Body of pancreas (tissue), 4 donors: ENCODE measurements at regions not wholly inside any gene's neighbourhood (a gene's known extent, or its start where the extent isn't known, plus 50 kb on each side); places are given as distances from the start of the nearest gene placed in this dataset.

Experiments
- POLR2A ChIP-seq, 3 donors: fragments of 450-650 bp; IDR thresholded peaks; one replicate each; pipeline ENCODE4 v1.6.1; 2016; ENCODE audit warnings: antibody characterized with exemption in 3 of 3, mild to moderate bottlenecking in 2 of 3
- TF ChIP-seq, protein P1 (sequence below), 7 experiments: fragments of 450-650 bp in 4 of 7; fragments of 200-600 bp in 3 of 7; sonication (generic) in 3 of 7; IDR thresholded peaks; one replicate each; pipeline ENCODE4 v1.5.1; 2016 to 2019; ENCODE audit warnings: antibody characterized with exemption in 7 of 7

DNA sequence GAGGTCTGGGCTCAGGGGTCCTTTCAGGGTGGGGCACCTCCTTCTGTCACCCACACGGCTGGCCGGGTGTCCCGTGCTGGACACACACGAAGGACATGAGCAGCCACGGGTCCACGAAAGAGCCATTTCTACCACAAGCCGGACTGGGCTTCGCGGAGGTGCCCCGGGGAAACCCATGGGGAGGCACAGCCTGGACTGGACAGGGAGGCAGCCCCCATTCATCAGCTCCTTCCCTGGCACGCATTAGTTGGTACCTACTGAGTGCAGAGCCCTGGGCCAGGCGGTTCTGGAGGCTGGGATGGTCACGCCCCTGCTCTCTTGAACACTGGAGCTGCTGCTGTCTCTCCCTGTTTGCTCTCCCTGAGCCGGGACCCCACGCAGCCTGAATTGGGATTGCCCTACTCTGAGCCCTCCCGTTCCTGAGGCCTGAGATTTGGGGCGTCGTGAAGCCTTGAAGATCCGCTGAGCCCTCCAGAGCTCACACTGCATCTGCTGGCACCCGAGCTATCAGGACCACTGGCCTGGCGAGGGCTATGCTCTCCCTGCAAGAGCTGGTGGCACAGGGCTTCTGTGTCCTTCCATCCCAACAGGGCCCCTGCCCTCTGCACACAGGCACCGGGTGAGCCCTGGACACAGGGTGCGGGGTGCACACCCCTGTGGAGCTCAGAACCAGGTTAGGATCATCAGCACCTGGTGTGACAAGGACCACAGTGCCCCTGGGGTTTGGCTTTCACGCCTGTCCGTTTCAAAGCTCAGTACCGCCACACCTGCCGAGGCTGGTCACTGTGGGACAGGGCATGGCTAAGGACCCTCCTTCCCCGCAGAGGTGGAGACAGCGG is 84.6 kb downstream of the MYEOV start:
- TF ChIP-seq, protein P1, sequence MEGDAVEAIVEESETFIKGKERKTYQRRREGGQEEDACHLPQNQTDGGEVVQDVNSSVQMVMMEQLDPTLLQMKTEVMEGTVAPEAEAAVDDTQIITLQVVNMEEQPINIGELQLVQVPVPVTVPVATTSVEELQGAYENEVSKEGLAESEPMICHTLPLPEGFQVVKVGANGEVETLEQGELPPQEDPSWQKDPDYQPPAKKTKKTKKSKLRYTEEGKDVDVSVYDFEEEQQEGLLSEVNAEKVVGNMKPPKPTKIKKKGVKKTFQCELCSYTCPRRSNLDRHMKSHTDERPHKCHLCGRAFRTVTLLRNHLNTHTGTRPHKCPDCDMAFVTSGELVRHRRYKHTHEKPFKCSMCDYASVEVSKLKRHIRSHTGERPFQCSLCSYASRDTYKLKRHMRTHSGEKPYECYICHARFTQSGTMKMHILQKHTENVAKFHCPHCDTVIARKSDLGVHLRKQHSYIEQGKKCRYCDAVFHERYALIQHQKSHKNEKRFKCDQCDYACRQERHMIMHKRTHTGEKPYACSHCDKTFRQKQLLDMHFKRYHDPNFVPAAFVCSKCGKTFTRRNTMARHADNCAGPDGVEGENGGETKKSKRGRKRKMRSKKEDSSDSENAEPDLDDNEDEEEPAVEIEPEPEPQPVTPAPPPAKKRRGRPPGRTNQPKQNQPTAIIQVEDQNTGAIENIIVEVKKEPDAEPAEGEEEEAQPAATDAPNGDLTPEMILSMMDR (IDR thresholded peaks at IDR 0.05) = no peak
- TF ChIP-seq POLR2A (IDR thresholded peaks at IDR 0.05) = no peak
